ENCODE measurements at regions not wholly inside any gene's neighbourhood (a gene's known extent, or its start where the extent isn't known, plus 50 kb on each side); places are given as distances from the start of the nearest gene placed in this dataset.

DNA sequence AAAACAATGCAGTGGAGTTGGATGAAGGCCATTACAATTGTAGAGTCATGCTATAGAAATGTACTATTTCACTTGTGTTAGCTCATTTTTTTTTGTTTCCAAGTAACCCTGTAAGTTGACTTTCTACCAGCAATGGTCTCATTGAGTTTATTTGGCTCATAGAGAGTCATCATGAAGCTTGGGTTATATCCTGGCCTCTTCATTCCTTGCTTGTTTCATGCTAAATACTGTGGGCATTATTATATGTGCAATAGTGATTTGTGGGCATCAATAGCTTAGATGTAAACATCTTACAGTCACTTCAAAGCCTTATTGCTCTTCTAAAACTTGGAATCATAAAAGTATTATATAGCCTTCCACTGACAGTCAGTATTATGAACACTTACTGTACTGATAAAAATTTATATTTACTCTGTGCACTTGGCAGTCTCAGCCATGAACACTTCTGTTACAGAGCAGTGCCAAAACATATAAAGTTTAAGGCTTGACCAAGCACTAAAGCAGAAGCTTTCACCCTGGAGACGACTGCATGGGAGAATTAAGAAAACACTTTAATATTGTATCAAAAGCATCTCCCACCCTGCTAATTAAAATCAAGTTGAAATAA is 751.2 kb downstream of the SATB2 start:
- ATAC-seq (replicated peaks) = no peak
- DNase-seq = no peak
- Mint-ChIP-seq H3K27me3 (no peaks in the 10 kb centered on the region), H3K4me1 (ENCODE audit: low read depth in 2 of 2) (no peaks in the 10 kb centered on the region), H3K27ac (no peak overlapping the region), H3K4me3 (no peak overlapping the region), H3K9me3 (peaks cover 5 to 9% of the 10 kb centered on the region in 2 donors), H3K36me3 (ENCODE audit: insufficient read depth) (no peaks in the 10 kb centered on the region)

DNA sequence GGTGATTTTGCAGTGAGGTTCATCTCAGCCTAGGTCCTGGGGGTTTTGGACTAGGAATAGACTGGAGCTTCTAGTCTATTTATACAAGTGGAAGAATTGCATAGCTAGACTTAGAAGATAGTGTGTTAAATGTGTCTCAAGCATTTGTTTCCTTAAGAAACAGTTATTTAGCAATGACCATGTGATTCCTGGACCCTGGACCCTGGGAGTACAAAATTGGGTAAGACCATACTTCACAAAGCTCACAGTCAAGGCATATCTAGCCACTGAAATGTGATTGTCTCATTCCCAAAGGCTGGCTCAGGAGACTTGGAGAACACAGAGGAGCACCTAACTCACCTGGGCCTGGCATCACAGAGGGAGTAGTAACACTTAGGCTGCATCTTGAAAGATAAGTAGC is 754.5 kb downstream of the SATB2 start:
- no peak for ATAC-seq (replicated peaks)
- H3K27me3 Mint-ChIP-seq = no peaks in the 10 kb centered on the region
- DNase-seq = no peak
- no peak overlapping the region for H3K4me3 Mint-ChIP-seq
- H3K9me3 Mint-ChIP-seq = peaks cover 7 to 8% of the 10 kb centered on the region in 2 donors
- no peaks in the 10 kb centered on the region for H3K4me1 Mint-ChIP-seq (ENCODE audit: low read depth in 2 of 2)
- H3K27ac Mint-ChIP-seq = no peak overlapping the region
- H3K36me3 Mint-ChIP-seq (ENCODE audit: insufficient read depth) = no peaks in the 10 kb centered on the region

DNA sequence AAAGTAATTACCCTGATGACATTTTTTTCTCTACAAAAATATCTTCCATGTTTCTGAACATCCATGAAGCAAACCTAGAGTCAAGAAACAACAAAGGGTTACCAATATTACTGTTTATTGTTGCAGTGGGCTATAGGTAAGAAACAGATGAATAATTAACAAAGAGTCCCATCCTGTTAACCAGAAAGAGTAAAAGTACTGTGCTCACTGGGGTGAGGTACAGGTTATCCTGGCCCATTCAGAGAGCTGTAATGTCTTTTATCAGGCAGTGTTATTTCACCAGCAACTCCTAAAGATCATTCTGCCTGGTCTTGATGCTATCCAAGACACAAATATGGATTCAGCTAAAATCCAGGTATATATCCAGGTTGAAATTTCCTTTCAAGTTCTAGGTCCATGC is 754.9 kb downstream of the SATB2 start:
- Mint-ChIP-seq H3K9me3 (peaks cover 10 to 11% of the 10 kb centered on the region in 2 donors), H3K27ac (no peak overlapping the region), H3K4me1 (ENCODE audit: low read depth in 2 of 2) (no peaks in the 10 kb centered on the region), H3K4me3 (no peak overlapping the region), H3K36me3 (ENCODE audit: insufficient read depth) (no peaks in the 10 kb centered on the region), H3K27me3 (no peaks in the 10 kb centered on the region)
- ATAC-seq (replicated peaks) = no peak
- DNase-seq = no peak

- Mint-ChIP-seq H3K4me1 (ENCODE audit: low read depth in 2 of 2) (no peaks in the 10 kb centered on the region), H3K4me3 (no peak overlapping the region)
- no peak for ATAC-seq (replicated peaks)
These were observed 756.3 kb downstream of the SATB2 start for GRCh38 chr2:198701481-198701880.

DNA sequence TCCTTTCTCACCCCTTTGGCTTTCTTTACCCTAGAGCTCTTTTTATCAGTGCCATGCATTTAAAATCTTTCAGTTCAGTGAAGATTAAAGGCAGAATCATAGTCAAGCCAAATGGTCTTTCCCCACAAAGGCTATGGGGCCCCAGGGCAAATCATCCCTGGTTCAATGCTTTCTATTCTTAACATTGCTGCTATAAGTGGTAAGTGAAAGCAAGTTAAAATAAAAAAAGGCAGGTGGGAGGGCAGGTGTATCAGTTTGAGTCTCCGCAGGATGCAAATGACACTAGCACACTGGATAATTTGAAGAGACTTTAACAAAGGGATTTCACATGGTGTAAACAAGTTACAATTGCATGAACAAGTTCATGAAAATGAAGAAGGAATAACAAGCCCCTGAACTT is 757.4 kb downstream of the SATB2 start:
- Mint-ChIP-seq H3K36me3 (ENCODE audit: insufficient read depth) (no peaks in the 10 kb centered on the region), H3K27me3 (no peaks in the 10 kb centered on the region), H3K4me3 (no peak overlapping the region), H3K27ac (no peak overlapping the region), H3K9me3 (peaks cover 10 to 16% of the 10 kb centered on the region in 2 donors), H3K4me1 (ENCODE audit: low read depth in 2 of 2) (no peaks in the 10 kb centered on the region)
- no peak for ATAC-seq (replicated peaks)
- DNase-seq = no peak

More at GRCh38 chr2:198701481-198701880, 756.3 kb downstream of the SATB2 start:
- no peak overlapping the region for H3K27ac Mint-ChIP-seq
- peaks cover 10 to 16% of the 10 kb centered on the region in 2 donors for H3K9me3 Mint-ChIP-seq
- DNase-seq = no peak
- H3K27me3 Mint-ChIP-seq = no peaks in the 10 kb centered on the region
- H3K36me3 Mint-ChIP-seq (ENCODE audit: insufficient read depth) = no peaks in the 10 kb centered on the region

GRCh38 chr2:198698230-198698629 is 759.5 kb downstream of the SATB2 start:
- Mint-ChIP-seq H3K4me3 (no peak overlapping the region), H3K4me1 (ENCODE audit: low read depth in 2 of 2) (no peaks in the 10 kb centered on the region), H3K27ac (no peak overlapping the region), H3K27me3 (no peaks in the 10 kb centered on the region), H3K36me3 (ENCODE audit: insufficient read depth) (no peaks in the 10 kb centered on the region), H3K9me3 (peaks cover 8 to 16% of the 10 kb centered on the region in 2 donors)
- no peak for DNase-seq
- no peak for ATAC-seq (replicated peaks)

GRCh38 chr2:198697794-198698193 is 759.9 kb downstream of the SATB2 start:
- DNase-seq (no peak), ATAC-seq (replicated peaks) (no peak)

GRCh38 chr2:198697218-198697617 is 760.5 kb downstream of the SATB2 start:
- ATAC-seq (replicated peaks) (no peak), DNase-seq (no peak)
- Mint-ChIP-seq H3K4me3 (no peak overlapping the region), H3K4me1 (ENCODE audit: low read depth in 2 of 2) (no peaks in the 10 kb centered on the region), H3K36me3 (ENCODE audit: insufficient read depth) (no peaks in the 10 kb centered on the region), H3K27ac (no peak overlapping the region), H3K9me3 (peaks cover 11 to 16% of the 10 kb centered on the region in 2 donors), H3K27me3 (no peaks in the 10 kb centered on the region)

More at GRCh38 chr2:198697794-198698193, 759.9 kb downstream of the SATB2 start:
- Mint-ChIP-seq H3K4me3 (no peak overlapping the region), H3K9me3 (peaks cover 8 to 16% of the 10 kb centered on the region in 2 donors), H3K4me1 (ENCODE audit: low read depth in 2 of 2) (no peaks in the 10 kb centered on the region), H3K27ac (no peak overlapping the region), H3K36me3 (ENCODE audit: insufficient read depth) (no peaks in the 10 kb centered on the region), H3K27me3 (no peaks in the 10 kb centered on the region)

GRCh38 chr2:198695879-198696278 is 761.9 kb downstream of the SATB2 start:
- no peaks in the 10 kb centered on the region for H3K36me3 Mint-ChIP-seq (ENCODE audit: insufficient read depth)

GRCh38 chr2:198692907-198693510 is 764.7 kb downstream of the SATB2 start:
- Mint-ChIP-seq H3K4me3 (no peak overlapping the region), H3K27ac (no peak overlapping the region), H3K27me3 (no peaks in the 10 kb centered on the region), H3K4me1 (ENCODE audit: low read depth in 2 of 2) (no peaks in the 10 kb centered on the region), H3K9me3 (peaks cover 7 to 11% of the 10 kb centered on the region in 2 donors), H3K36me3 (ENCODE audit: insufficient read depth) (no peaks in the 10 kb centered on the region)
- no peak for ATAC-seq (replicated peaks)
- DNase-seq = no peak

More at GRCh38 chr2:198695879-198696278, 761.9 kb downstream of the SATB2 start:
- H3K4me3 Mint-ChIP-seq = no peak overlapping the region
- DNase-seq (no peak), ATAC-seq (replicated peaks) (no peak)
- H3K27ac Mint-ChIP-seq = no peak overlapping the region
- no peaks in the 10 kb centered on the region for H3K27me3 Mint-ChIP-seq
- H3K4me1 Mint-ChIP-seq (ENCODE audit: low read depth in 2 of 2) = no peaks in the 10 kb centered on the region
- H3K9me3 Mint-ChIP-seq = peaks cover 11 to 16% of the 10 kb centered on the region in 2 donors

GRCh38 chr2:198691236-198691635 is 766.5 kb downstream of the SATB2 start:
- ATAC-seq (replicated peaks) = no peak
- H3K27ac Mint-ChIP-seq = no peak overlapping the region
- no peak for DNase-seq
- H3K27me3 Mint-ChIP-seq = no peaks in the 10 kb centered on the region
- no peak overlapping the region for H3K4me3 Mint-ChIP-seq
- H3K9me3 Mint-ChIP-seq = peaks cover 0 to 13% of the 10 kb centered on the region in 2 donors
- no peaks in the 10 kb centered on the region for H3K4me1 Mint-ChIP-seq (ENCODE audit: low read depth in 2 of 2)
- H3K36me3 Mint-ChIP-seq (ENCODE audit: insufficient read depth) = no peaks in the 10 kb centered on the region

DNA sequence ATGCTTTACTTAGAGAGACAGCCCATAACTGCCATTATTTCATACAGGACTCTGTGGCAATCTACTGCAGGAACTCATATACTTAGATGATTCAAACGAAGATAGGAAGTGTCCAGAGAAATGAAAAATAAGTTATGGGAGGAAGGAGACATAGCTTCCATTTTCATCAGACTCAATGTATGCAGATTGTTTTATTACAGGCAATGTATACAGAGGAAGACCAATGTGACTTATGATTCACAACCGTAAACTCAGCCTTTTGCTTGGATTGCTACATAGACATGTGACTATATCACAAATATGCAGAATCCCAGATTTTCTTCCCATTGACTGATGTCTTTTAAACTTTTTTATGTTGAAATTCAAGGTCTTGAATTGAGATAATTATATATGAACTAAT is 793.4 kb downstream of the SATB2 start:
- ATAC-seq (replicated peaks) (no peak), DNase-seq (no peak)
- Mint-ChIP-seq H3K4me3 (no peak overlapping the region), H3K36me3 (ENCODE audit: insufficient read depth) (no peaks in the 10 kb centered on the region), H3K27ac (no peak overlapping the region), H3K9me3 (peaks cover 0 to 4% of the 10 kb centered on the region in 2 donors), H3K4me1 (ENCODE audit: low read depth in 2 of 2) (no peaks in the 10 kb centered on the region), H3K27me3 (no peaks in the 10 kb centered on the region)

GRCh38 chr2:198662905-198663304 is 794.8 kb downstream of the SATB2 start:
- ATAC-seq (replicated peaks) (no peak), DNase-seq (no peak)
- no peaks in the 10 kb centered on the region for H3K27me3 Mint-ChIP-seq
- no peaks in the 10 kb centered on the region for H3K36me3 Mint-ChIP-seq (ENCODE audit: insufficient read depth)
- H3K9me3 Mint-ChIP-seq = peaks cover 0 to 4% of the 10 kb centered on the region in 2 donors
- H3K4me3 Mint-ChIP-seq = no peak overlapping the region
- no peak overlapping the region for H3K27ac Mint-ChIP-seq
- H3K4me1 Mint-ChIP-seq (ENCODE audit: low read depth in 2 of 2) = no peaks in the 10 kb centered on the region

DNA sequence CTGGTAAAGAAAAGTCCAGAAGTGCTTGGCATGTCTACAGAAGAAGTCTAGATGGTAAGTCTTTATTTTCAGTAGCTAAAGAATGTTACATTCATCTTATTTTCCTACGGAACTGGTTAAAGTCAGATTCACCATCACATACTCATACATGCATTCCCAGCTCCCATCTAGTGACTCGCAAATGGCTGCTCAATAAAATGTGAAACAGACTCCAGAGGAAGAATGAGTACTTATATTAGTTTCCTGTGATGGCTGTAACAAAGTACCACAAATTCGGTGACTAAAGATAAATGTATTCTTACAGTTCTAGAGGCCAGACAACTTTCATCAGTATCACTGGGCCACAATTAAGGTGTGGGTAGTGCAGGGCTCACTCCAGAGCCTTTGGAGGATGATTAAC is 797.2 kb downstream of the SATB2 start:
- Mint-ChIP-seq H3K9me3 (peaks cover 0 to 4% of the 10 kb centered on the region in 2 donors), H3K27me3 (no peaks in the 10 kb centered on the region), H3K27ac (no peak overlapping the region), H3K36me3 (ENCODE audit: insufficient read depth) (no peaks in the 10 kb centered on the region), H3K4me1 (ENCODE audit: low read depth in 2 of 2) (no peaks in the 10 kb centered on the region), H3K4me3 (no peak overlapping the region)
- DNase-seq = no peak
- ATAC-seq (replicated peaks) = no peak
